Osteocyte (in vitro differentiated cells): ENCODE measurements at regions not wholly inside any gene's neighbourhood (a gene's known extent, or its start where the extent isn't known, plus 50 kb on each side); places are given as distances from the start of the nearest gene placed in this dataset.

Experiments
- DNase-seq: peaks from one replicate; pipeline ENCODE4 v3.0.0; 2021; ENCODE audit warnings: mixed read lengths; ENCODE audit not compliant: unreplicated experiment; ENCODE audit errors: extremely low spot score
- H3K27ac Mint-ChIP-seq: one replicate; pipeline ENCODE4 v1.8.0; 2021; ENCODE audit warnings: mild to moderate bottlenecking, mixed read lengths; ENCODE audit not compliant: unreplicated experiment
- H3K27me3 Mint-ChIP-seq: one replicate; pipeline ENCODE4 v1.8.0; 2021; ENCODE audit warnings: mixed read lengths; ENCODE audit not compliant: unreplicated experiment
- H3K36me3 Mint-ChIP-seq: one replicate; pipeline ENCODE4 v1.8.0; 2021; ENCODE audit warnings: mixed read lengths; ENCODE audit not compliant: unreplicated experiment
- H3K4me1 Mint-ChIP-seq: one replicate; pipeline ENCODE4 v1.8.0; 2021; ENCODE audit warnings: mixed read lengths; ENCODE audit not compliant: unreplicated experiment
- H3K4me3 Mint-ChIP-seq: one replicate; pipeline ENCODE4 v1.8.0; 2021; ENCODE audit warnings: mild to moderate bottlenecking, moderate library complexity, mixed read lengths; ENCODE audit not compliant: unreplicated experiment
- H3K9me3 Mint-ChIP-seq: one replicate; pipeline ENCODE4 v1.8.0; 2021; ENCODE audit warnings: mixed read lengths; ENCODE audit not compliant: unreplicated experiment
- TF ChIP-seq, protein P1 (sequence below): fragments of 200-600 bp; sonication (generic); IDR thresholded peaks from 2 replicates; pipeline ENCODE4 v1.5.0; 2021; ENCODE audit warnings: antibody characterized with exemption, mild to moderate bottlenecking, moderate library complexity

DNA sequence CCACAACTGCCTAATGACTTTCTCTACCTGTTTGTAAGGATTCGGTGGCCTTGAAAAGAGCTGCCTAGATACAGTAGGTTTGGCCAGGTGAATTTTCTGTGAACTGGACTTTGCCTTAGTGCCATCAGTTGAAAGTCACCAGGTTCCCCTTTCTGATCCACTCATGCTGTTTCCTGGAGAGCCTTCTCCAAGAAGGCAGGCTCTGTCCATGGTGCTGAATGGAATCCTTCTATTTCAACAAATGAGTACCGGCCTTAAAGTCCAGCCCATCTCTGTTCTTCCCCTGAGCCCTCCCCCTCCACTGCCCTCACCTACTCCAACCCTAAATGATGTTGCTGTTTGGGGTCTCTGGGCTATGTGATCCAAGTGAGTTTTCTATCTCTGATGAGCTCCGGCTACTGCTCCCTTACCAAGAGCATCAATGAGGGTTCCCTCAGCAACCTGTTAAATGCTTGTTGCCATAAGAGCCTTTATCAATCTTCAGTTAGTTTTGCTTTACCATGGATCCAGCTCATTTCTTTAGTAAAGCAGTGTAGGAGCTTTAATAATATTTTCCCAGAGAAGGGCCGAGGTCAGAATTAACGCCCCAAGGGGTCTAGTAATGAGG is 500.4 kb downstream of the PTPRU start:
- H3K4me1 Mint-ChIP-seq: no peaks in the 10 kb centered on the region
- TF ChIP-seq, protein P1, sequence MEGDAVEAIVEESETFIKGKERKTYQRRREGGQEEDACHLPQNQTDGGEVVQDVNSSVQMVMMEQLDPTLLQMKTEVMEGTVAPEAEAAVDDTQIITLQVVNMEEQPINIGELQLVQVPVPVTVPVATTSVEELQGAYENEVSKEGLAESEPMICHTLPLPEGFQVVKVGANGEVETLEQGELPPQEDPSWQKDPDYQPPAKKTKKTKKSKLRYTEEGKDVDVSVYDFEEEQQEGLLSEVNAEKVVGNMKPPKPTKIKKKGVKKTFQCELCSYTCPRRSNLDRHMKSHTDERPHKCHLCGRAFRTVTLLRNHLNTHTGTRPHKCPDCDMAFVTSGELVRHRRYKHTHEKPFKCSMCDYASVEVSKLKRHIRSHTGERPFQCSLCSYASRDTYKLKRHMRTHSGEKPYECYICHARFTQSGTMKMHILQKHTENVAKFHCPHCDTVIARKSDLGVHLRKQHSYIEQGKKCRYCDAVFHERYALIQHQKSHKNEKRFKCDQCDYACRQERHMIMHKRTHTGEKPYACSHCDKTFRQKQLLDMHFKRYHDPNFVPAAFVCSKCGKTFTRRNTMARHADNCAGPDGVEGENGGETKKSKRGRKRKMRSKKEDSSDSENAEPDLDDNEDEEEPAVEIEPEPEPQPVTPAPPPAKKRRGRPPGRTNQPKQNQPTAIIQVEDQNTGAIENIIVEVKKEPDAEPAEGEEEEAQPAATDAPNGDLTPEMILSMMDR: no peak
- DNase-seq: no peak
- no peak overlapping the region for H3K27ac Mint-ChIP-seq
- H3K36me3 Mint-ChIP-seq: no peaks in the 10 kb centered on the region
- no peak overlapping the region for H3K4me3 Mint-ChIP-seq
- no peaks in the 10 kb centered on the region for H3K27me3 Mint-ChIP-seq
- H3K9me3 Mint-ChIP-seq: no peaks in the 10 kb centered on the region

DNA sequence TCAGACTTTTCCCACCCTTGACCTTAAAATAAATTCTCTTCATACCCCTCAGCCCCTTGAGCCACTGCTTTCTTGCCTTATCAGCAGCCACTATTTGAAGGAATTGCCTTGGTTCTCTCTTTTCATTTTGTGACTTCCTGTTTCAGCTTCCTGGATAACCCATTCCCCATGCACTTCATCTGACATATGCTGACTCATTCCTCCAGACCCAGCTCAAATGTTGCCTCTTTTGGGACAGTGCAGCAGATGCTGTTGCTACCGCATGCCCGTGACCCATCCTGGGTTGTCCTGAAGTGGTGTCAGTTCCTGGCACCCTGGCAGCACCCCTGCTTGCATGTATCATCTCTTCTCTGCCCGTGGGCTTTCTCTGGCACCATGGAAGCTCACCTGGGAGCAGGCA is 496.1 kb downstream of the PTPRU start:
- no peak overlapping the region for H3K4me3 Mint-ChIP-seq

DNA sequence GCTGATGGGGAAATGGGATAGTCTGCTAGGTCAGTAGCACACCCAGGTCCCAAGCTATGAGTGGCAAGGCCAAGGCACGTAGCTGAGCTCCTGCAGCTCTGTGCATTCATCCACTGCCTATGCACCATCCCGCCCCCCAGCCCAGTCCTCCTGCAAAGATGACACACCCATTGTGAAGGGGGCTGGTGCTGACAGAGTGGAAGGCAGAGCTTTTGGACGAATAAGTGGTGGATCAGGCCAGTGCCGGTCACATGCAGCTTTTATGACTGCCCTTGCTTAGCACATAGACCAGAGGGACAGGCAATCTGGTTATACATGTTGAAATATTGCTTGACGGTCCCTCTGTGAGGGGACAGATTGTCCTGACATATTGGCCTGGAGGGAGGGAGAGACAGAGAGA is 494.3 kb downstream of the PTPRU start:
- TF ChIP-seq, protein P1: no peak
- H3K4me3 Mint-ChIP-seq: no peak overlapping the region
- H3K36me3 Mint-ChIP-seq: no peaks in the 10 kb centered on the region
- H3K27me3 Mint-ChIP-seq: no peaks in the 10 kb centered on the region
- DNase-seq: no peak
- no peak overlapping the region for H3K27ac Mint-ChIP-seq
- H3K9me3 Mint-ChIP-seq: no peaks in the 10 kb centered on the region
- no peaks in the 10 kb centered on the region for H3K4me1 Mint-ChIP-seq

More for the DNA sequence above, 496.1 kb downstream of the PTPRU start:
- no peaks in the 10 kb centered on the region for H3K27me3 Mint-ChIP-seq
- H3K36me3 Mint-ChIP-seq: no peaks in the 10 kb centered on the region
- no peaks in the 10 kb centered on the region for H3K9me3 Mint-ChIP-seq
- no peak overlapping the region for H3K27ac Mint-ChIP-seq
- DNase-seq: no peak
- H3K4me1 Mint-ChIP-seq: no peaks in the 10 kb centered on the region
- TF ChIP-seq, protein P1: no peak

DNA sequence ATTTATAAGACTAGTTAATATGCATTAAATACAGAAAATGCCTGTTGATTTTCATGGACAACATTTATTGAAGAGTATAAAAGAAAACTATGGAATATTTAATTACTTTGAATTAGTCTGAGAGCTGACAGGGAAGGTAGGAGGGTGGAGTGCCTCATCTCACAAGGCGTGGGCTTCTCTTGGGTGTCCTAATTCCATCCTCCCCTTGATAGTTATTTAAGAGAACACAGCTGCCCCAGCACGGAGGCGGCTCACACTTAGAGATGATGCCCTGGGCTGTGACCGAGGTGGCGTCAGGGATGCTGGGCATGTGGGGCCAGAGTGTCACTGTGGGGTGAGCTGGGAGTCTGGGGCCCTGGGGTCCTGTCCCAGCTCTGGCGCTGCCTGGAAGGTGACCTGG is 493.0 kb downstream of the PTPRU start:
- Mint-ChIP-seq H3K27ac (no peak overlapping the region), H3K27me3 (no peaks in the 10 kb centered on the region), H3K4me3 (no peak overlapping the region), H3K4me1 (no peaks in the 10 kb centered on the region), H3K36me3 (no peaks in the 10 kb centered on the region), H3K9me3 (no peaks in the 10 kb centered on the region)
- TF ChIP-seq, protein P1: no peak
- no peak for DNase-seq

DNA sequence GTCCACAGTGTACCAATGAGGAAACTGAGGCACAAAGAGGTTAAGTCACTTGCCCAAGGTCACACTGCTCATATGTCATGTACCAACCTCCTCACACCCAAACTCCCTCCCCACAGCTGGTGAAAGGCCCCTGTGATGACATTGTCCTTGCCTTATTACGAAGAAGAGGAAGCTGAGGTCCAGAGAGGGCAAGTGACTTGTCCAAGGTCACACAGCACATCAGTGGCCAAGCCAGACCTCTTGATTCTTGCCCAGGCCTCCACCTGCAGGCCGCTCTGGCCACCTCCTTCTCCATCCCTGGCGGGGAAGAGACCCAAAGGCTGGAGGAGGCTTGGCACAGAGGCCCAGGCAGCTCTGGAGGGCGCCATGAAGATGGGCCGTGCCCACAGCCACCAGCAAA is 492.4 kb downstream of the PTPRU start:
- Mint-ChIP-seq H3K4me3 (no peak overlapping the region), H3K9me3 (no peaks in the 10 kb centered on the region), H3K27me3 (no peaks in the 10 kb centered on the region), H3K4me1 (no peaks in the 10 kb centered on the region), H3K27ac (no peak overlapping the region), H3K36me3 (no peaks in the 10 kb centered on the region)
- DNase-seq: no peak
- TF ChIP-seq, protein P1: no peak
